ENCODE measurements at regions not wholly inside any gene's neighbourhood (a gene's known extent, or its start where the extent isn't known, plus 50 kb on each side); places are given as distances from the start of the nearest gene placed in this dataset.
A peak's percentile ranks its signal among the peaks of the same experiment; 100 is the strongest.
"Not testable (repeated sequence)": the region's sequence is repeated elsewhere in the genome, so short reads cannot be mapped to it uniquely, and the experiment has no call there.

GRCh38 chr3:40901298-40901697 is 298.0 kb upstream of the CTNNB1 start:
- DNase-seq (ENCODE audit: low read depth), result no peak

GRCh38 chr3:40901796-40902195 is 297.5 kb upstream of the CTNNB1 start:
- no peak for DNase-seq (ENCODE audit: low read depth)

- not testable (repeated sequence) for DNase-seq (ENCODE audit: low read depth)
Observed at GRCh38 chr3:40907907-40908465, 291.3 kb upstream of the CTNNB1 start.

DNA sequence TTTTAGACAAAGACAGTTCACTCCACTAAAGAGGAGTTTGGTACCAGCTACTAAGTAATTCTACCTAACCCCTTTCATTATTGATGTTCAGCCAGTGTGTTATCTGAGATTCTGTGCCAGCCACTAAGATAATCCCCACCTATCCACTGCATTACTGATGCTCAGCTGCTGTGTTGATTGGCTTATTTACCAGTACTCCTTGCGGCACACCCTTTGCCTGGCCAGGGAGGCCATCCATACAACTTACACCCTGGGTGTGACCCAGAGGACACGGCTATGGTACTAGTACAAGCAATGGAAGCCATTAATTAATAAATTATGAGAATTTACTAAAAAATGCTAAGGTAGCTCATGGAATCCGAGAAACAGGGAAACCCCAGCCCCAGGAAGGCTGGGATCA is 290.7 kb upstream of the CTNNB1 start:
- no peak for DNase-seq (ENCODE audit: low read depth)

DNA sequence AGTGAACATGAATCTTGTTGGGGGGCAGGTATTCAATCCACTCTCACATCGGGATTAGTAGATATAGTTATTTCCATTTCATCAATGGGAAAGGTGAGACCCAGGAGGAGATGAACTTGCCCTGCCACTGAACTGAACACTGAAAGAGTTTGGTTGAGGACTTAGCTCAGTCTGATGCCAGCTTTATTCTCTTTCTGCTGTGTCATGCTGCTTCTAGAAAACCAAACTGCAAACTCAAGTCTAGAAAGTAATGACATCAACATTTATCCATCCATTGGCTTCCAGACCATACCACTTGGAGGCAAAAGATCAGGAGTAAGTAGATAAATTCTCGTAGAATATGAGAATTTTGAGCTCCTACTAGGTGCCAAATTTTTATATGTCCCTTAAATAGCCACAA is 288.0 kb upstream of the CTNNB1 start:
- DNase-seq (ENCODE audit: low read depth), result no peak

DNA sequence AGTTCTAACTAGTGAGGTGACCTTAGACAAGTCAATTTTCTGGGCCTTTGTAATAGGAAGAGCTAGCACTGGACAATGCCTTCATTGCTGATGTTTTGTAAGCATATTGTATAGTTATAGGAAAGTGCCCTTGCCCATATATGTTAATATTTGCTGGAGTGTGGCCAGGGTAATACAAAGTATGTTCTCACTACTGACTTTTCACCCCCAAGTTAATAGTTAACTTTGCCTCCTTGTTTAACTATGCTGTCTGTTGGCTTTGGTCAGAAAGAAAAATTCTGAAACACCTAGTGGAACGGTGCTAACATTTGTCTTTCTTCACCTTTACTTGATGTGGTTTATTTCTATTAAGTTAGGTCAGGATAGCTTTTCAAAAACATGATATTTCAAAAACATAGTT is 287.4 kb upstream of the CTNNB1 start:
- no peak for DNase-seq (ENCODE audit: low read depth)

DNA sequence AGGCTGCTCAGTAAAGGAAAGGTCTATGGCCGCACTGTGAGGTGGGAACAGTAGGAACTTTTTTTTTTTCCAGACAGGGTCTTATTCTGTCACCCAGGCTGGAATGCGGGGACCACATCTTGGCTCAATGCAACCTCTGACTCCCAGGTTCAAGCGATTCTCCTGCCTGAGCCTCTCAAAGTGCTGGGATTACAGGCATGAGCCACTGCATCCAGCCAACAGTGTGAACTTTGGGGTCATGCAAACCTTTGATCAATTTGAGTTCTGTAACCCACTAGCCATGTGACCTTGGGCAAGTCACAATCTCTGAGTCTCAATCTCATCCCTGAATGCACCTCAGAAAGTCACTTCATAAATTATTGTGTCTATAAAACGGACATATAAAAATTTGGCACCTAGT is 286.8 kb upstream of the CTNNB1 start:
- no peak for DNase-seq (ENCODE audit: low read depth)

DNA sequence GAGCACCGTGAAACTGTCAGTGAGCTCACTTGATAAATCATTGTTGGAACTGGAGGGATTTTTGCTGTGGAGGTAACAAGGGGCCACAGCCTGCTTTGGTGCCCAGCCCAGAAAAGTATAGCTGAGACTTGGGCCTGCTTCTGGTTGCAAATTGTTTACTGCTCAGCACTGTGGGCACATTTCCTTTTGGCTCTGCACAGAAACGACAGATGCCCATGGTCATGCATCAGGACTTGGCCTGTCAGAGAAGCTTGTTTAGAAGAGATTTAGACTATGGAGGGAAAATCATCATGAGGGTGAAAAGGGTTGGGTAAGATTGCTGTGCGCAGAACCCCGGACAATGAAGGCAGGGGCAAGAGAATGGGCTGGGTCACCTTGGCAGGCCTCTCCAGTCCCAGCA is 286.1 kb upstream of the CTNNB1 start:
- no peak for DNase-seq (ENCODE audit: low read depth)

DNA sequence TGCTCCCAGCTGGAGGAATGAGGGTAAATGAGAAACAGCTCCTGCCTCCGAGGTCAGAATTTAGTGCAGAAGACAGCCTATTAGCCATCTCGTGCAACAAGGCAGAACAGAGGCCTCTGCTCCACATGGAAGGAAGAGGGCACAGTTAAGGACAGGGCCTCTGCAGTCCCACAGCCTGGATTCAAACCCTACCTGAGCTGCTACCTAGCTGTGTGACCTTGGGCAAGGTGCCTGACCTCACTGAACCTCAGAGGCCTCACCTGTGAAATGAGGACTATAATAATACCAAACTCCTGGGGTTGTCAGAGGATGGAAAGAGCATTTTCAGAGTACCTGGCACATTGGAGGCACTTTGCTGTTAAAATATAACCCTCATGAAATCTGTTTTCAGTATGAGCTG is 285.7 kb upstream of the CTNNB1 start:
- DNase-seq (ENCODE audit: low read depth), result no peak

GRCh38 chr3:40914475-40914874 is 284.8 kb upstream of the CTNNB1 start:
- no peak for DNase-seq (ENCODE audit: low read depth)

GRCh38 chr3:40915346-40915865 is 283.9 kb upstream of the CTNNB1 start:
- DNase-seq (ENCODE audit: low read depth), result no peak

GRCh38 chr3:40920041-40920440 is 279.3 kb upstream of the CTNNB1 start:
- peak; percentile 39 for DNase-seq (ENCODE audit: low read depth)

GRCh38 chr3:40921251-40921650 is 278.1 kb upstream of the CTNNB1 start:
- no peak for DNase-seq (ENCODE audit: low read depth)

- DNase-seq (ENCODE audit: low read depth), result no peak
Observed at GRCh38 chr3:40923143-40923542, 276.2 kb upstream of the CTNNB1 start.

DNA sequence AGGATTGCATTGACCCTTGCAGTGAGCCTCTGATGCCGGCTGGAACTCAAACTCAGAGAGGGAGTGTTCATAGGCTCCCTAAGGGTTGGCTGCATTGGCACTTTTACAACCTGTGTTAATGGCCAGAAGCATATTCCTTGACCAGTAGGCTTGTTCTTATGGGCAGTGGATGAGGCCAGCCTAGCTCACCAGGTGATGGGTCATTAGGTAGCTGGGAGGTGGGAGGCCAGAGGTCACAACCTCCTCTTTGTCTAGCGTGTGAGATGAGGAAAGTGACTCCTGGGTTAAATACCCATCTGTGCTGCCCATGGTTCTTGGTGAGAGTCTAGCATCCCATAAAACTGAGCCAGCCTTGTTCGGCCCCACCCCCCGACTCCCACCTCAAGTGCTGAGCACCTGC is 275.7 kb upstream of the CTNNB1 start:
- DNase-seq (ENCODE audit: low read depth), result no peak

DNA sequence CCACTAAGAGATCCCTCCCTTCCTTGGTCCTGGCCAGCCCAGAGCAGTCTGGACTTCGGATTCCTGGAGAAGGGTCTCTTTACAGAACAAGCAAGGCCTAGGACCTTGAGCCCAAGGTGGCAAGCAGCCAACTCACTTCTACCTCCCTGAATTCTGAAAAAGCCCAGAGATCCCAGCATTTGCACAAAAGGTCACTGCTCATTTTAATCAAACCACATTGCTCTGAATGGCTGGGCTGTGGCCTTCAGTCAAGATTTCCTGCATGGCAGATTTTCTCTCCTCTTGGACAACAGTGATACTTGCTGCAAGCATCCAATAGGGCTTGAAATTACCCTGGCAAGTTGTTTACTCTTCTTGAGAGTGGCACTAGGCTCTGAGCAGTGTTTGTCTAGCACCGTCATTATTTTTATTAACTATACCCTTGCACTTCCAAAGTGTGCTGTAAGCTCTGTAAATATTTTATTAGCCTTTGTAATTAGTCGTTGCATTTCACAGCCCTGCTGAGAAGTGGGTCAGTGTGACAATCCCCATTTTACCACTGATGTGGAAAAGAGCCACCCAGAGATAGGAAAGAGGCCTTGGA is 274.7 kb upstream of the CTNNB1 start:
- no peak for DNase-seq (ENCODE audit: low read depth)

GRCh38 chr3:40925231-40925630 is 274.1 kb upstream of the CTNNB1 start:
- DNase-seq (ENCODE audit: low read depth), result no peak

DNA sequence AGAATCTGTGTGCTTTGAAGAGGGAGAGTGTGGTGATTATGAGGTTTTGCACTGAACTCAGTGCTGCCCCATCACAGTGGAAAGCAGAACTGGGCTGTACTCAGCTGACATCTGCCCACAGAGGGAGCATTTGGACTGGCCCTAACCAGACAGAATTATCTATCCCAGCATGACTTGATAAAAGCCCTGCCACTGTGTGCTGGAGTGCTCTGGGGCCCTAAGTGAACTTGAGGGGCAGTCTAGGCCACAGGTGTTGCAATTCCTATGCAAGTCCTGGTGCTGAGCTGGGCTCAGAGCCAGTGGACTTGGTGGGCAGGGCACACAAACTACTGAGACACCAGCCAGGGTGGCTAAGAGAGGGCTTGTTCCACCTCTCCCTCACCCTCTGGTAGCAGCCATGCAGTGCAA is 269.2 kb upstream of the CTNNB1 start:
- no peak for DNase-seq (ENCODE audit: low read depth)

- DNase-seq (ENCODE audit: low read depth), result no peak
Observed at GRCh38 chr3:40930756-40931155, 268.5 kb upstream of the CTNNB1 start.

DNA sequence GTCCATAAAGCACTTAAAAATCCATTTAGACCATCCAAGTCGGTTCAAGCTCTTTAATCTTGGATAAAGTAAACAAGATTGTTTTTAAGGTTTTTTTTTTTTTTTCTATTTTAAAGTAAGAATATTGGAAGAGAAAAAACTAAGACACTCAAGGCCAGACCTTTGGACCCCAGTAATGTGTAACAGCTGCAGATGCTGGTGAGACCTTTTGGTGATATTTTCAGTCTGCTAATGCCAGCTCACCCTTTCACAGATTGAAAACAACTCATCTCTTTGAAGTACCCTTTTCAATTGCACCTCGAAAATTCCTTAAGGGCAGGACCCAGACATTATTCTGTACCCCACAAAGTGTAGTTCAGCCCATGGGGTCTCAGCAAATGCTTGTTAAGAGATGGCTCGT is 260.7 kb upstream of the CTNNB1 start:
- DNase-seq (ENCODE audit: low read depth), result no peak

- no peak for DNase-seq (ENCODE audit: low read depth)
Observed at GRCh38 chr3:40939030-40939740, 260.1 kb upstream of the CTNNB1 start.

- no peak for DNase-seq (ENCODE audit: low read depth)
Observed at GRCh38 chr3:40939741-40940130, 259.6 kb upstream of the CTNNB1 start.

GRCh38 chr3:40940651-40941050 is 258.7 kb upstream of the CTNNB1 start:
- no peak for DNase-seq (ENCODE audit: low read depth)

DNA sequence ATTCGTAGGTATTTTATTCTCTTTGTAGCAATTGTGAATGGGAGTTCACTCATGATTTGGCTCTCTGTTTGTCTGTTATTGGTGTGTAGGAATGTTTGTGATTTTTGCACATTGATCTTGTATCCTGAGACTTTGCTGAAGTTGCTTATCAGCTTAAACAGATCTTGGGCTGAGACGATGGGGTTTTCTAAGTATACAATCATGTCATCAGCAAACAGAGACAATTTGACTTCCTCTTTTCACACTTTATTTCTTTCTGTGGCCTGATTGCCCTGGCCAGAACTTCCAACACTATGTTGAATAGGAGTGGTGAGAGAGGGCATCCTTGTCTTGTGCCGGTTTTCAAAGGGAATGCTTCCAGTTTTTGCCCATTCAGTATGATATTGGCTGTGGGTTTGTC is 252.3 kb upstream of the CTNNB1 start:
- DNase-seq (ENCODE audit: low read depth), result not testable (repeated sequence)
